HEK293T (cell line): ENCODE measurements at regions not wholly inside any gene's neighbourhood (a gene's known extent, or its start where the extent isn't known, plus 50 kb on each side); places are given as distances from the start of the nearest gene placed in this dataset.

Experiments used
- BHLHE40 ChIP-seq: fragments of 450-650 bp; IDR thresholded peaks from 2 replicates; pipeline ENCODE4 v1.6.1; 2016; ENCODE audit warnings: mild to moderate bottlenecking, moderate library complexity, borderline replicate concordance
- CTBP1 ChIP-seq: fragments of 450-650 bp; IDR thresholded peaks from 2 replicates; pipeline ENCODE4 v1.6.1; 2016; ENCODE audit warnings: borderline replicate concordance
- FOXA1 ChIP-seq: fragments of 450-650 bp; IDR thresholded peaks from 2 replicates; pipeline ENCODE4 v1.6.1; 2016; ENCODE audit warnings: mild to moderate bottlenecking
- FOXK2 ChIP-seq: fragments of 450-650 bp; IDR thresholded peaks from 2 replicates; pipeline ENCODE4 v1.6.1; 2016; ENCODE audit warnings: mild to moderate bottlenecking
- HDGF ChIP-seq: fragments of 450-650 bp; IDR thresholded peaks from 2 replicates; pipeline ENCODE4 v1.6.1; 2017; ENCODE audit warnings: antibody characterized with exemption, borderline replicate concordance
- LEF1 ChIP-seq: fragments of 450-650 bp; IDR thresholded peaks from 2 replicates; pipeline ENCODE4 v1.6.1; 2017; ENCODE audit warnings: mild to moderate bottlenecking, borderline replicate concordance
- PKNOX1 ChIP-seq: fragments of 450-650 bp; IDR thresholded peaks from 2 replicates; pipeline ENCODE4 v1.6.1; 2016
- SP1 ChIP-seq: fragments of 450-650 bp; IDR thresholded peaks from 2 replicates; pipeline ENCODE4 v1.6.1; 2017
- SUZ12 ChIP-seq: fragments of 450-650 bp; IDR thresholded peaks from 2 replicates; pipeline ENCODE4 v1.6.1; 2016; ENCODE audit warnings: mild to moderate bottlenecking

DNA sequence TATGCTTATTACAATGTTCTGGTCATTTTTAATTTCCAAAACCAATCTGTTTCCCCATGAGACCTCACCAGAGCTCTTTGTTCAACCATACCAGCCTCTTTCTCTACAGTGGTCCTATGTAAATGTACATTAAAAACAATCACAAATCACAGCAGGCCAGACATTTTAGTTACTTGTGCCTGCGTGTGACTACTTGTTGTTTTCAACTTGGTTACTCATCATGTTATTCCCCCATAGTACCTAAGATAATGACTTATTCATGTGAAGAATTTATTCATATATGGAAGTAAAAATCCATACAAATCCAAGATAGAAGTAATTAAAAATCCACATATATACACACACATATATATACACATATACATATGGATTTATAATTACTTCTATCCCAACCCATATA, 379.6 kb downstream of the SLITRK6 start:
- TF ChIP-seq CTBP1, result no peak
- no peak for TF ChIP-seq FOXA1
- no peak for TF ChIP-seq SP1
- TF ChIP-seq PKNOX1, result no peak
- TF ChIP-seq BHLHE40, result no peak
- TF ChIP-seq HDGF, result no peak
- no peak for TF ChIP-seq FOXK2
- TF ChIP-seq SUZ12, result no peak
- TF ChIP-seq LEF1, result no peak
